NCI-H460 (cell line): ENCODE measurements at regions not wholly inside any gene's neighbourhood (a gene's known extent, or its start where the extent isn't known, plus 50 kb on each side); places are given as distances from the start of the nearest gene placed in this dataset.
A peak's percentile ranks its signal among the peaks of the same experiment; 100 is the strongest.

ENCODE experiments used
- DNase-seq: peaks from one replicate; pipeline ENCODE4 v3.0.0-alpha.2; 2016; ENCODE audit warnings: low read depth; ENCODE audit errors: extremely low read depth

- no peak for DNase-seq
Observed at GRCh38 chr1:58312971-58313563, 233.5 kb downstream of the OMA1 start.

GRCh38 chr1:58312461-58312860, 234.1 kb downstream of the OMA1 start:
- no peak for DNase-seq

GRCh38 chr1:58310881-58311280, 235.6 kb downstream of the OMA1 start:
- DNase-seq: no peak

- DNase-seq: no peak
Observed at GRCh38 chr1:58310469-58310868, 236.1 kb downstream of the OMA1 start.

GRCh38 chr1:58308206-58308605, 238.3 kb downstream of the OMA1 start:
- DNase-seq: no peak

- DNase-seq: no peak
Observed at GRCh38 chr1:58307431-58307830, 239.1 kb downstream of the OMA1 start.

GRCh38 chr1:58305622-58306021, 240.9 kb downstream of the OMA1 start:
- DNase-seq: no peak

- DNase-seq: no peak
Observed at GRCh38 chr1:58304346-58304975, 242.1 kb downstream of the OMA1 start.

GRCh38 chr1:58303841-58304240, 242.7 kb downstream of the OMA1 start:
- DNase-seq: no peak

GRCh38 chr1:58293388-58293787, 253.1 kb downstream of the OMA1 start:
- DNase-seq: no peak

GRCh38 chr1:58290685-58291372, 255.7 kb downstream of the OMA1 start:
- DNase-seq: peak; percentile 3

- no peak for DNase-seq
Observed at GRCh38 chr1:58288624-58289142, 257.8 kb downstream of the OMA1 start.

- DNase-seq: no peak
Observed at GRCh38 chr1:58287894-58288623, 258.5 kb downstream of the OMA1 start.

- DNase-seq: no peak
Observed at GRCh38 chr1:58284225-58284510, 262.4 kb downstream of the OMA1 start.

- DNase-seq: peak; percentile 5
Observed at GRCh38 chr1:58283388-58284224, 262.9 kb downstream of the OMA1 start.

- DNase-seq: no peak
Observed at GRCh38 chr1:58282623-58283387, 263.7 kb downstream of the OMA1 start.

GRCh38 chr1:58266242-58266641, 280.3 kb downstream of the OMA1 start:
- DNase-seq: no peak

GRCh38 chr1:58264462-58264861, 282.1 kb downstream of the OMA1 start:
- DNase-seq: no peak

GRCh38 chr1:58262702-58263101, 283.8 kb downstream of the OMA1 start:
- DNase-seq: no peak

- DNase-seq: no peak
Observed at GRCh38 chr1:58258082-58258481, 288.4 kb downstream of the OMA1 start.
